DOHH2 (cell line): ENCODE measurements at regions not wholly inside any gene's neighbourhood (a gene's known extent, or its start where the extent isn't known, plus 50 kb on each side); places are given as distances from the start of the nearest gene placed in this dataset.

Source experiments
- H3F3A ChIP-seq: fragments of 200-600 bp; sonication (generic), shearing (Covaris generic); 2 replicates; pipeline ENCODE4 v1.6.0; 2016; ENCODE audit warnings: antibody characterized with exemption, mild to moderate bottlenecking; ENCODE audit not compliant: control insufficient read depth, insufficient read depth
- H3K27ac ChIP-seq: fragments of 200-600 bp; sonication (generic); 2 replicates; pipeline ENCODE4 v1.5.1; 2014; ENCODE audit warnings: low read depth, mild to moderate bottlenecking, low read length, moderate library complexity
- H3K27me3 ChIP-seq: fragments of 200-600 bp; sonication (generic); 2 replicates; pipeline ENCODE4 v1.6.1; 2014; ENCODE audit warnings: mild to moderate bottlenecking, low read length, mixed read lengths; ENCODE audit not compliant: control insufficient read depth
- H3K36me3 ChIP-seq: fragments of 200-600 bp; sonication (generic); 2 replicates; pipeline ENCODE4 v1.6.1; 2014; ENCODE audit warnings: mild to moderate bottlenecking, low read length, moderate library complexity, mixed read lengths; ENCODE audit not compliant: control insufficient read depth
- H3K4me1 ChIP-seq: fragments of 200-600 bp; sonication (generic); 2 replicates; pipeline ENCODE4 v1.6.1; 2014; ENCODE audit warnings: mild to moderate bottlenecking, low read length, mixed read lengths; ENCODE audit not compliant: control insufficient read depth
- H3K4me2 ChIP-seq: fragments of 200-600 bp; sonication (generic); 2 replicates; pipeline ENCODE4 v1.6.0; 2014; ENCODE audit warnings: mild to moderate bottlenecking, low read length, moderate library complexity
- H3K4me3 ChIP-seq: fragments of 200-600 bp; sonication (generic); 2 replicates; pipeline ENCODE4 v1.5.1; 2014; ENCODE audit warnings: mild to moderate bottlenecking, low read length, mixed read lengths
- H3K79me2 ChIP-seq: fragments of 200-600 bp; sonication (generic); 2 replicates; pipeline ENCODE4 v1.6.1; 2014; ENCODE audit warnings: mild to moderate bottlenecking, low read length, mixed read lengths; ENCODE audit not compliant: control insufficient read depth
- H3K9me2 ChIP-seq: fragments of 200-600 bp; sonication (generic); replicated peaks from 2 replicates; pipeline ENCODE4 v1.6.1; 2014; ENCODE audit warnings: mild to moderate bottlenecking, low read length, mixed read lengths; ENCODE audit not compliant: control insufficient read depth
- H3K9me3 ChIP-seq: fragments of 200-600 bp; sonication (generic); 2 replicates; pipeline ENCODE4 v1.6.1; 2014; ENCODE audit warnings: antibody characterized with exemption, low read length, mixed read lengths; ENCODE audit not compliant: control insufficient read depth, insufficient read depth
- H4K20me1 ChIP-seq: fragments of 200-600 bp; sonication (generic); 2 replicates; pipeline ENCODE4 v1.6.0; 2014; ENCODE audit warnings: low read depth, mild to moderate bottlenecking, antibody characterized with exemption, low read length, moderate library complexity; ENCODE audit not compliant: control insufficient read depth, insufficient read depth
- EZH2phosphoT487 ChIP-seq: fragments of 200-600 bp; sonication (generic); IDR thresholded peaks from 2 replicates; pipeline ENCODE4 v1.6.1; 2017; ENCODE audit warnings: borderline replicate concordance, mild to moderate bottlenecking, antibody characterized with exemption, low read length, moderate library complexity, mixed read lengths
- TF ChIP-seq, protein P1 (sequence below): fragments of 200-600 bp; sonication (generic); IDR thresholded peaks from one replicate; pipeline ENCODE4 v1.5.1; 2014; ENCODE audit warnings: antibody characterized with exemption, mild to moderate bottlenecking, low read depth, low read length; ENCODE audit not compliant: poor library complexity, severe bottlenecking

DNA sequence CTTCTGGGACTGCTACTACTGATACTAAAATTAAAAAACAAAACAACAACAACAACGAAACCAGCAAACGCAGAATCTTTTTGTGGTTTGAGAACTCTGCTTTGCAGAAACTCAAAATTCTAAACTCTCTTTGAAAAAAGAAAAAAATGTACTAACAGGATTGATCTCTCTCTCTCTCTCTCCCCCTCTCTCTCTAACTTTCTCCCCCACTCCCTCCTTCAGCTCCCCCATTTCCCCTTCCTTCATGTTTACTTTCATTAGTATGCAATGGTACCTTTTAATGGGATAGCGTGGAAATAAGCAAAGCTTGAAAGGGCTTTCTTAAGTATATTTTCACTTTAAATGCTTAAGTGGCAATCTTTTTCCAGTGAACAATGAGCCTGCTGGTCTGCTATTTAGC is 562.6 kb upstream of the ADGRL2 start:
- Histone ChIP-seq H3K79me2 (no peaks in the 10 kb centered on the region), H3K27me3 (no peaks in the 10 kb centered on the region), H3K9me2 (no peaks in the 10 kb centered on the region), H4K20me1 (no peaks in the 10 kb centered on the region), H3K36me3 (no peaks in the 10 kb centered on the region), H3F3A (no peaks in the 10 kb centered on the region), H3K9me3 (no peaks in the 10 kb centered on the region), H3K27ac (no peak overlapping the region), H3K4me3 (no peak overlapping the region), H3K4me2 (no peak overlapping the region), H3K4me1 (no peaks in the 10 kb centered on the region)
- TF ChIP-seq EZH2phosphoT487, result no peak
- TF ChIP-seq, protein P1, sequence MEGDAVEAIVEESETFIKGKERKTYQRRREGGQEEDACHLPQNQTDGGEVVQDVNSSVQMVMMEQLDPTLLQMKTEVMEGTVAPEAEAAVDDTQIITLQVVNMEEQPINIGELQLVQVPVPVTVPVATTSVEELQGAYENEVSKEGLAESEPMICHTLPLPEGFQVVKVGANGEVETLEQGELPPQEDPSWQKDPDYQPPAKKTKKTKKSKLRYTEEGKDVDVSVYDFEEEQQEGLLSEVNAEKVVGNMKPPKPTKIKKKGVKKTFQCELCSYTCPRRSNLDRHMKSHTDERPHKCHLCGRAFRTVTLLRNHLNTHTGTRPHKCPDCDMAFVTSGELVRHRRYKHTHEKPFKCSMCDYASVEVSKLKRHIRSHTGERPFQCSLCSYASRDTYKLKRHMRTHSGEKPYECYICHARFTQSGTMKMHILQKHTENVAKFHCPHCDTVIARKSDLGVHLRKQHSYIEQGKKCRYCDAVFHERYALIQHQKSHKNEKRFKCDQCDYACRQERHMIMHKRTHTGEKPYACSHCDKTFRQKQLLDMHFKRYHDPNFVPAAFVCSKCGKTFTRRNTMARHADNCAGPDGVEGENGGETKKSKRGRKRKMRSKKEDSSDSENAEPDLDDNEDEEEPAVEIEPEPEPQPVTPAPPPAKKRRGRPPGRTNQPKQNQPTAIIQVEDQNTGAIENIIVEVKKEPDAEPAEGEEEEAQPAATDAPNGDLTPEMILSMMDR, result no peak

DNA sequence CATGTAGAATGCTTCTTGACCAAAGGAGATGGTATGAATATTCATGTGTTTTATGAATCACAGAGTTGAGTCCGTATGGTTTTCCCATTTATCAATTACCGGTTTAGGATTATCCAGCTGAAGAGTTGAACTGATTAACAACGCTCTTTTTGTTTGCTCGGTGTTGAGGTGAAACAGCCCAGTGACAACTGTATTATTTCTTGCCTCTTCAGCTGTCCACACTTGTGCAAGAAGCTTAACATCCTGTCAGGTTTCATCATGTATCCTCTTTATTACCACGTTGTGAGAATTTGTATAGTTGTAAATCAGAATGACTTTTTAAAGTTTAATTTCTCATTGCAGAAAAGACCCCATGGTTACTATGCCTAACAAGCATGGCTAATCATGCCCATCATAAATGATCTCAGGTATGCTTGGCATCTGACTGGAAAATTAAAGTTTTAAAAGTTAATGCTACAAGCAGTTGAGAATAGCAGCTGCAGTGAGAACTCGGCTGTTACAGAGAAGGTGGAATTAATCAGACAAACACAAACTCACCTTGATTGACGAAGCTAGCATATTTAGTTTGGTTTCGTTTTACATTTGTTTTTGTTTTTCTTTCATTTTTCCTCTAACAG is 563.2 kb upstream of the ADGRL2 start:
- Histone ChIP-seq H3K27ac (no peak overlapping the region), H3K79me2 (no peaks in the 10 kb centered on the region), H3K9me2 (no peaks in the 10 kb centered on the region), H3K9me3 (no peaks in the 10 kb centered on the region), H3K36me3 (no peaks in the 10 kb centered on the region), H3K27me3 (no peaks in the 10 kb centered on the region), H3K4me3 (no peak overlapping the region), H3K4me1 (no peaks in the 10 kb centered on the region), H3K4me2 (no peak overlapping the region), H4K20me1 (no peaks in the 10 kb centered on the region), H3F3A (no peaks in the 10 kb centered on the region)
- TF ChIP-seq EZH2phosphoT487, result no peak
- TF ChIP-seq, protein P1, result no peak

DNA sequence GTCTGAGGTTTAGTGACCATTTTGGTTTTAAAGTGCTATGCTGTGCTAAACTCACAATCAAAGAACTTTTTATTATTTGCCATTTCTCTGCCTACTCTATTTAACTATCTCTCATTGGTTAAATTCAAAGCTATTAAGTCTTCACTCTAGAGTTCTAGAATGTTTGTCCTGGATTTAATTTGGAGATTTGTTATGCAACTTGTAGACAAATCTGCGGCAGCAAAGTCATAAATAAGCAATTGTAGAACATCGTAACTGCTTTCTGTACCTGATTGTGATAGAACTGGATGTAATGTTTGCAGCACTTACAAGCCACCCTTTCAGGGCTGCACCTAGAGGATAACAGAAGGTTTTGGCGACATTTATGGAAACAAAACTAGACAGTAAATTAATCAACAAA is 566.5 kb upstream of the ADGRL2 start:
- Histone ChIP-seq H3K36me3 (no peaks in the 10 kb centered on the region), H3K27ac (no peak overlapping the region), H3K4me1 (no peaks in the 10 kb centered on the region), H3K27me3 (no peaks in the 10 kb centered on the region), H3F3A (no peaks in the 10 kb centered on the region), H3K4me2 (no peak overlapping the region), H3K9me3 (no peaks in the 10 kb centered on the region), H3K79me2 (no peaks in the 10 kb centered on the region), H3K9me2 (no peaks in the 10 kb centered on the region), H3K4me3 (no peak overlapping the region), H4K20me1 (no peaks in the 10 kb centered on the region)
- no peak for TF ChIP-seq EZH2phosphoT487
- TF ChIP-seq, protein P1, result no peak
